Keratinocyte (primary cell): ENCODE measurements at regions not wholly inside any gene's neighbourhood (a gene's known extent, or its start where the extent isn't known, plus 50 kb on each side); places are given as distances from the start of the nearest gene placed in this dataset.

Source experiments
- DNase-seq: peaks from one replicate; pipeline ENCODE4 v3.0.0-alpha.2; 2011; ENCODE audit warnings: low read depth, missing footprints, low spot score
- FAIRE-seq: peaks from 2 replicates; lab custom pipeline; 2011; peaks lifted over from hg19 to GRCh38; lab: Jason Lieb, UNC
- H2AFZ ChIP-seq: 2 replicates; pipeline ENCODE4 v1.6.0; 2012; ENCODE audit warnings: low read length, control low read depth, inconsistent platforms; ENCODE audit not compliant: control insufficient read depth
- H3K27ac ChIP-seq: 2 replicates; pipeline ENCODE4 v1.5.1; 2011; ENCODE audit warnings: low read length; ENCODE audit not compliant: control insufficient read depth, insufficient read depth
- H3K27me3 ChIP-seq: 3 replicates; pipeline ENCODE4 v1.6.0; 2011; ENCODE audit warnings: low read length; ENCODE audit not compliant: control insufficient read depth, insufficient read depth; ENCODE audit errors: extremely low read depth
- H3K36me3 ChIP-seq, 2 experiments: 2 replicates in 1 of 2; 3 replicates in 1 of 2; pipeline ENCODE4 v1.5.1; 2011; ENCODE audit warnings: low read length in 2 of 2, mild to moderate bottlenecking in 1 of 2; ENCODE audit not compliant: control insufficient read depth in 2 of 2, insufficient read depth in 2 of 2; ENCODE audit errors: extremely low read depth in 1 of 2
- H3K4me1 ChIP-seq: 3 replicates; pipeline ENCODE4 v1.5.1; 2011; ENCODE audit warnings: low read length; ENCODE audit not compliant: control insufficient read depth, insufficient read depth; ENCODE audit errors: extremely low read depth
- H3K4me2 ChIP-seq: 3 replicates; pipeline ENCODE4 v1.6.0; 2011; ENCODE audit warnings: low read depth, low read length; ENCODE audit not compliant: control insufficient read depth, insufficient read depth; ENCODE audit errors: extremely low read depth
- H3K4me3 ChIP-seq, 3 experiments: fragments of 200-600 bp in 1 of 3; sonication (generic) in 1 of 3; 2 replicates in 2 of 3; 3 replicates in 1 of 3; pipeline ENCODE4 v1.5.1; 2011 to 2016; ENCODE audit warnings: low read length in 3 of 3, mild to moderate bottlenecking in 3 of 3, control low read depth in 2 of 3, inconsistent platforms in 1 of 3, low read depth in 1 of 3, mixed read lengths in 1 of 3, mixed run types in 1 of 3, moderate library complexity in 1 of 3; ENCODE audit not compliant: control insufficient read depth in 2 of 3, insufficient read depth in 2 of 3; ENCODE audit errors: extremely low read depth in 1 of 3
- H3K79me2 ChIP-seq: 2 replicates; pipeline ENCODE4 v1.6.0; 2012; ENCODE audit warnings: low read length; ENCODE audit not compliant: control insufficient read depth, insufficient read depth
- H3K9ac ChIP-seq: 3 replicates; pipeline ENCODE4 v1.6.0; 2011; ENCODE audit warnings: low read length; ENCODE audit not compliant: control insufficient read depth, insufficient read depth; ENCODE audit errors: extremely low read depth
- H3K9me1 ChIP-seq: 3 replicates; pipeline ENCODE4 v1.6.0; 2011; ENCODE audit warnings: low read length; ENCODE audit not compliant: control insufficient read depth, insufficient read depth; ENCODE audit errors: extremely low read depth
- H3K9me3 ChIP-seq: 2 replicates; pipeline ENCODE4 v1.5.1; 2012; ENCODE audit warnings: low read depth, low read length; ENCODE audit not compliant: control insufficient read depth
- H4K20me1 ChIP-seq: 3 replicates; pipeline ENCODE4 v1.6.0; 2011; ENCODE audit warnings: low read length; ENCODE audit not compliant: control insufficient read depth, insufficient read depth; ENCODE audit errors: extremely low read depth
- EZH2 ChIP-seq: IDR thresholded peaks from one replicate; pipeline ENCODE4 v1.6.1; 2012; ENCODE audit warnings: inconsistent platforms, mild to moderate bottlenecking, low read length, moderate library complexity
- dilution Hi-C: fragments of 300-500 bp; cut with MboI; formaldehyde crosslinking; loops from one replicate; pipeline ENCODE4 v1.7.0; 2020; ENCODE audit warnings: low sequenced_read_pairs; ENCODE audit not compliant: extremely low pct_ligation_motif_present
- TF ChIP-seq, protein P1 (sequence below), 3 experiments: IDR thresholded peaks in 1 of 3; conservative IDR thresholded peaks in 1 of 3; optimal IDR thresholded peaks in 1 of 3; 2 replicates in 2 of 3; 3 replicates in 1 of 3; pipeline versions ENCODE3 to v1.5.1; 2011; ENCODE audit warnings: low read length in 3 of 3, mild to moderate bottlenecking in 3 of 3, moderate library complexity in 2 of 3, control low read depth in 1 of 3, inconsistent platforms in 1 of 3; ENCODE audit not compliant: insufficient read depth in 2 of 3; ENCODE audit errors: extremely low read depth in 1 of 3

DNA sequence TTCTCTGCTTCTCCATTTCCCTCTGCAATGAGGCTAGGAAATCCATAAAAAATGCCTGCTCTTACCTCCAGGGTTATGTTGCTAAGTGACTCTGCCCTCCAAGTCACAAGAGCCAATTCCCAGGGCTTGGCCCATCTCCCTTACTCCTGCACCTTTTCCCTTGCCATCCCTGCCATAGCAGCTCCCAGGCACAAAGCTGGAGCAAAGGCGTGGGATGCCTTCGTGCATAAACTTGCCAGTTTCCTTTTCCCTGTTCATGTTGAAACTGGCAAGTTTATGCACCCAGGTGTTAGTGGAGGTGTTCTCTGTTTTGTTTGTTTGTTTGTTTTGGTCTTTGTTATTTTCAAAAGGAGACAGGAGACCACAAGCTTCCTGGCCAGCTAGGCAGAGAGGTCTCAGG lies 195.1 kb downstream of the ACKR3 start:
- Histone ChIP-seq H2AFZ (peak overlapping the region; percentile 30), H4K20me1 (no peaks in the 10 kb centered on the region), H3K4me1 (peaks cover 28% of the 10 kb centered on the region), H3K9me1 (no peaks in the 10 kb centered on the region), H3K9ac (no peak overlapping the region), H3K79me2 (no peaks in the 10 kb centered on the region), H3K36me3 (no peaks in the 10 kb centered on the region), H3K4me2 (peak overlapping the region; percentile 17), H3K27ac (no peak overlapping the region), H3K4me3 (no peak overlapping the region), H3K9me3 (no peaks in the 10 kb centered on the region), H3K27me3 (no peaks in the 10 kb centered on the region)
- DNase-seq = no peak
- TF ChIP-seq, protein P1, sequence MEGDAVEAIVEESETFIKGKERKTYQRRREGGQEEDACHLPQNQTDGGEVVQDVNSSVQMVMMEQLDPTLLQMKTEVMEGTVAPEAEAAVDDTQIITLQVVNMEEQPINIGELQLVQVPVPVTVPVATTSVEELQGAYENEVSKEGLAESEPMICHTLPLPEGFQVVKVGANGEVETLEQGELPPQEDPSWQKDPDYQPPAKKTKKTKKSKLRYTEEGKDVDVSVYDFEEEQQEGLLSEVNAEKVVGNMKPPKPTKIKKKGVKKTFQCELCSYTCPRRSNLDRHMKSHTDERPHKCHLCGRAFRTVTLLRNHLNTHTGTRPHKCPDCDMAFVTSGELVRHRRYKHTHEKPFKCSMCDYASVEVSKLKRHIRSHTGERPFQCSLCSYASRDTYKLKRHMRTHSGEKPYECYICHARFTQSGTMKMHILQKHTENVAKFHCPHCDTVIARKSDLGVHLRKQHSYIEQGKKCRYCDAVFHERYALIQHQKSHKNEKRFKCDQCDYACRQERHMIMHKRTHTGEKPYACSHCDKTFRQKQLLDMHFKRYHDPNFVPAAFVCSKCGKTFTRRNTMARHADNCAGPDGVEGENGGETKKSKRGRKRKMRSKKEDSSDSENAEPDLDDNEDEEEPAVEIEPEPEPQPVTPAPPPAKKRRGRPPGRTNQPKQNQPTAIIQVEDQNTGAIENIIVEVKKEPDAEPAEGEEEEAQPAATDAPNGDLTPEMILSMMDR (optimal IDR thresholded peaks at IDR 0.05 in 1 of 3, IDR thresholded peaks at IDR 0.05 in 1 of 3, conservative IDR thresholded peaks at IDR 0.05 in 1 of 3; ENCODE audit: extremely low read depth in 1 of 3, insufficient read depth in 2 of 3, low read length in 3 of 3) = no peak
- no peak for TF ChIP-seq EZH2
- dilution Hi-C loops = no loop called here
- no peak for FAIRE-seq

DNA sequence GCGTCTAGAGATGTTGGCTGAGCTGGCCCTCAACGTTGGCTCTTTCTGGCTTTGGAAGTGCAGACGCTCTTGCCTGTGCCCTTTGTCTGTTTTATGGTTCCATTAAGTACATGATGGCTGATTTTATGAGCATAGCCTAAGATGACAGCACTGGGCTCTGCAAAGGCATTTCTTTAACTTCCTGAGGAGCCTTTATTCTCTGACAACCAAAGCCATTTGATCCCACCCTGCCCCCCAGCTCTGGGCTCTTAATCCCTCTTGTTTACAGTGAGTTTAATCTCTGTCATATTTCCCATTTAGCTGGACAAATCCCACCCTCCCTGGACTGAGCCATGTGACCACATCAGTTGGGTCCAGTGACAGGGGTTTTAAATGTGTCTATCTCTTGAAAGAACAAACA lies 195.9 kb downstream of the ACKR3 start:
- Histone ChIP-seq H3K9me1 (no peaks in the 10 kb centered on the region), H3K4me3 (no peak overlapping the region), H3K27ac (no peak overlapping the region), H3K79me2 (no peaks in the 10 kb centered on the region), H3K27me3 (no peaks in the 10 kb centered on the region), H2AFZ (peak overlapping the region; percentile 6), H3K4me1 (peaks cover 30% of the 10 kb centered on the region), H3K4me2 (no peak overlapping the region), H3K9me3 (no peaks in the 10 kb centered on the region), H3K36me3 (no peaks in the 10 kb centered on the region), H3K9ac (no peak overlapping the region), H4K20me1 (no peaks in the 10 kb centered on the region)
- dilution Hi-C loops = no loop called here
- peak; percentile 68 for FAIRE-seq
- no peak for DNase-seq
- TF ChIP-seq EZH2 = no peak
- TF ChIP-seq, protein P1 (optimal IDR thresholded peaks at IDR 0.05 in 1 of 3, IDR thresholded peaks at IDR 0.05 in 1 of 3, conservative IDR thresholded peaks at IDR 0.05 in 1 of 3; ENCODE audit: extremely low read depth in 1 of 3, insufficient read depth in 2 of 3, low read length in 3 of 3) = no peak
